ENCODE measurements at regions not wholly inside any gene's neighbourhood (a gene's known extent, or its start where the extent isn't known, plus 50 kb on each side); places are given as distances from the start of the nearest gene placed in this dataset.
"Not testable (repeated sequence)": the region's sequence is repeated elsewhere in the genome, so short reads cannot be mapped to it uniquely, and the experiment has no call there.

DNA sequence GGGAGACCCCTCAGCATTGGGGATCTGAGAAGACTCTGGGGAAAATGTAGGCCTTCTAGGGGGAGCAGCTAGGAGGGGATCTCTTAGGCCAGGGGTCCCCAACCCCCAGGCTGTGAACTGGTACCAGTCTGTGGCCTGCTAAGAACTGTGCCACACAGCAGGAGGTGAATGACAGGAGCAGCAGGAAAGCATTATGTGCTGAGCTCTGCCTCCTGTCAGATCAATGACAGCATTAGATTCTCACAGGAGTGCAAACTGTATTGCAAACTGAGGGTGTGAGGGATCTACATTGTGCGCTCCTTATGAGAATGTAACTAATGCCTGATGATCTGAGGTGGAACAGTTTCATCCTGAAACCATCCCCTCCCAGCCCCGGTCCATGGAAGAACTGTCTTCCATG is 127.3 kb downstream of the SCG2 start:
- no peak for DNase-seq

DNA sequence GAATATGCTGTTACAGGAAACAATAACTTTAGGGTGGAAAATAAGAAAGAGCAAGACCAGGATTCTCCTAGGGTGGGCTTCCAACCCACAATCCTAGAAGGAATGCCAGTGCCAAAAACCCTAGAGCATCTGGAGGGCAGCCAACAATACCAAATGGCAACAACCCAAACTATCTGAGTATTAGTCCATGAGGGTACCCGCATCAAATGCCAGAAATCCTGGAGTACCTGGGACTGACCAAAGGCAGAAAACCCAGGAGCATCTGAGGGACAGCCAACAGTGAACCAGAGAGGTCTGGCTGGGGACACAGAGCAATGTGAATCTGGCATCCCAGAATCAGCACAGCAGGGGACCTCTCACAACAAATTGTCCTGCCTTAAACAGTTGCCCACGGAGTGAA is 126.3 kb downstream of the SCG2 start:
- no peak for DNase-seq

DNA sequence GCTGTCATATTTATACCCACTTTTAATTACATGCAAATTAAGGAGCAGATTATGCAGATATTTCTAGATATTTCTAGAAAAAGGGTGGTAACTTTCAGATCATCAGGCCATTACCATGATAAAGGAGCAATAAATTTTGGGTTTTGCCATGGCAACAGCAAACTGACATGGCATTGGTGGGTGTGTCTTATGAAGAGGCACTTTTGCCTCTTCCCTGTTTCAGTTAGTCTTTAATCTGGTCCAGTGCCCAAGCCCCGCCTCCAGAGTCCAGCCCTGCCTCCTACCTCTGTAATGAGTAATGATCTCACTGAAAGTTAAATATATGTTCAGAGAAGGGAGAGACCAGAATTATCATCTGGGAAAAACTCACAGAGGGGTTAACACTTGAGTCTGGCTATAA is 124.8 kb downstream of the SCG2 start:
- DNase-seq: no peak

DNA sequence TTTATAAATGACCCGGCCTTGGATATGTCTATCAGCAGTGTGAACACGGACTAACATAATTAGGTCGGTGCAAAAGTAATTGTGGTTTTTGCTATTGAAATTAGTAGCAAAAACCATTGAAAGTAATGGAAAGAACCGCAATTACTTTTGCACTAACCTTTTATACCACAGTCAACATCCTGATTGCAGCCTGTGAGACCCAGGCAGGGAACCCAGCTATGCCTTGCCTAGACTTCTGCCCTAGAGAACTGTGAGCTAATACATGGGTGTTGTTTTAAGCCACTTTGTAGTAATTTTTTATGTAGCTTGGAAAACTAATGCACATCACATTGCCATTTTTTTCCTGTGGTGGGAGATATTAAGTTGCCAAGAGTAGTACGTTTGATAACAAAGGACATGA is 120.7 kb downstream of the SCG2 start:
- no peak for DNase-seq

DNA sequence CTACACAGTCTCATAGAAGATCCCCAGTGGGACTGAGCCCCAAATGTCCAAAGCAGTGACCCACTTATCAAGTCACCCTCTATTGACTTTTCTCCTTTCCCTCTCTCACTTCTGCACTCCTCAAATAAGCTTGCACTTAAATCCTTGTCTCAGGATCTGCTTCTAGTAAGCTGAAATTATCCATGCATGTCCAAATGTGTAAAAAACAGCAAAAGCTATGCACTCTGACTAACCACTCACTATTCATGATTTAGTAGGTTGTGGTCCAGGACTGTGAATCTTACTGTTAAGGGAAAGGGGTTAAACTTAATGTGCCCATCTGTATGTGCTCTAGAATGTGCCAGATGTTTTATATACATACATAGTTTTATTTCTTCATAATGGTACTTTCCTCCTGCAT is 115.4 kb downstream of the SCG2 start:
- DNase-seq: no peak

DNA sequence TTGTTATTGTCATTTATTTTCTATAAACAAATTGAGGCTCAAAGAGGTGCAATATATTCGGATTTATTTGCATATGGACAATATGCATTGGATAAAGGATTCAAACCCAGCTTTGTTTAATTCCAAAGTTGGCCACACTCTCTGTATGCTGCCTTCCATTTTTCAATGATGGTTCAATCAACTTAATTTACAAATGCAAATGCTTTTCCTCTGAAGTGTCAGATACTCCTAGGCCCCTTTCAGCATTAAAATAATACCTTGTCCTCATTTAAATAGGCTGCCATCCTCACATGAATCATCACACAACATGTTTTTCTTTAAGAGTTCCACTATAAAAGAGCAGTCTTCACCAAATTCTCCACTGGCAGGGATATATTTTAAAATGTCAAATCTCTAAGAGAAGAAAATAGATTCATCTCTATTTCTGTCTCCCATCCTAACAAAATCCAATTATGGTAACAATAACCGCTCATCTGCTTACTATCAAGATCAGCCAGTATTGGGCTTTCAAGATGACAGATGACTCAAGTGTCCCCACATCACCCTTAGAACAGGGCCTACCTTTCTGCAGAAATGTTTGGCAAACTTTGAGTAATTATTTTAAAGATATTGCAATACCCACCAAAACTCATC is 114.8 kb downstream of the SCG2 start:
- no peak for DNase-seq

DNA sequence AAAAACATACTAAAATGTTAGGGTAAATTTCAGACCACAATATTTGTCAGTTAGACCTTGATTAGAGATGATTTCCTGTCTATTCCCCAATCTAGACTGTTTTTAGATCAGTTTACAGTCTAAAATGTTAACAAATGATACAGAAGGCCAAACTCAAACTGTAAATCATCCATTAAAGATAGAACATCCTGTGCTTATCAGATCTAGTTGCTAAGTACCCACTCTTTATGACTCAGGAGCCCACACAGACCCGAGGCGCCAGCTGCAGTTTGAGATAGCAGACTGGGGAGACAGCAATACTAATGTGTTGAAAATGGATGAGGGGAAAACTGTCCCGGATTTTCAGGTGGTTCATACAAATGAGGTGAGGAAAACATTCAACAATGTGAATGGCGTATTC is 113.3 kb downstream of the SCG2 start:
- no peak for DNase-seq

DNA sequence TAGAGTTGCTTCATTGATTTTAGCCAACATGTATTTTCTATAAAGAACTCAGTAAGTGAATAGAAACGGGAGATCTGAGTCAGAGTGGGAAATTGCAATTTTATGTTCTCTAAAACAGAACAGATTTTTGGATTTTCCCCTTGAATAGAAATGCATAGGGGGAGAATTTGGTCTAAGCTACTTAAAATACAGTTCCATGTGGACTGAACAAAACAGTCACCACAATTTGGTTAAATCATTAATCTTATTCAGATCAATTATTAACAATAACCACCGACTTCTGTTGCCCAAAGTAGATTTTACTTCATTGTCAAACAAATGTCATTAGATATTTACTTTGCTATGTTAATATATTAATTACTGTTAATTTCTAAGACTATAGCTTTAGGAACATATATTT is 107.7 kb downstream of the SCG2 start:
- no peak for DNase-seq

DNA sequence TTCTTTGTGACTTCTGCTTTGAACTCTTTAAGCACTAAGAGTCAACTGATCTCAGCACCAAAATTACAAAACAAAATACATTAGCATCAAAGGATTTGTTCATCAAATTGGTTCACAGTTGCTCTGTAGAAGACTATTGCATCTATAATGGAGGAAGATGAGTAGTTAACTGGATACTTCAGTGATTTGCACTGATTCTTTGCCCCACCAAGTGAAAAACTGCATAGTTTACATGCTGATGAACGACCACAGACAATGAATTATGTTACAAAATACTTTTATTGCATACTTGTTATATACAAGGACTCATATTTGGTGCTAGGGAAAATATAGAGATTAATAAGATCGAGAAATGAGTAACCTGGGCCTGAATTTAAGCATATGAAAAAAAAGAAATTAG is 107.2 kb downstream of the SCG2 start:
- DNase-seq: no peak

DNA sequence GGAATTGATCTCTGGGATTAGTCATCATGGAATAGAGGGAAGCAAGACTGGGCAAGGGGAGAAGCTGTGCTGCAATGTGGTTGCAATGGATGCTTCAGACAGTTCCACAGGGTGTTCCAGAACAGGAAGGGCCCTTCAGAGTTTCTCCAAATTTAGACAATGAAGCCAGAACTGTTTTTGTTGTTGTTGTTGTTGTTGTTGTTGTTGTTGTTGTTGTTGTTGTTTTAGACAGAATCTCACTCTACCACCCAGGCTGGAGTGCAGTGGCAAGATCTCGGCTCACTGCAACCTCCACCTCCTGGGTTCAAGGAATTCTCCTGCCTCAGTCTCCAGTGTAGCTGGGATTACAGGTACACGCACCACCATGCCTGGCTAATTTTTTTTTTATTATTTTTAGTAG is 105.3 kb downstream of the SCG2 start:
- DNase-seq: not testable (repeated sequence)

DNA sequence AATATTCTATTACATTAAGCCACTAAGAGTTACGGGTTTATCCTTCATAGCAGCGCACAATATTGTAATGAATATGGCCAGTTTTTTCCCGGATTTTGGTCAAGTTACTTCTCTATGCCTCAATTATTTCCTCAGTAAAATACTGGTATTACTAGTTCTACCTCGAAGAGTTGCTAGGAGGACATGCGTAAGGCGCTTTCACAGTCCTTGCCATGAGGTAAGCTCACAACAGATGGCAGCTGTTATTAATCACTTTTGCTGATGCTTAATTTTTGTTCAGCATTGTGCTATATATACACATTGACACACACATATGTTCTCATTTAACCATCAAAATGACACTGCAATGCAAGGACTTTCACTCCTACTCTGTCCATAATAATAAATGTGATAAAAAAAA is 101.5 kb downstream of the SCG2 start:
- DNase-seq: no peak

DNA sequence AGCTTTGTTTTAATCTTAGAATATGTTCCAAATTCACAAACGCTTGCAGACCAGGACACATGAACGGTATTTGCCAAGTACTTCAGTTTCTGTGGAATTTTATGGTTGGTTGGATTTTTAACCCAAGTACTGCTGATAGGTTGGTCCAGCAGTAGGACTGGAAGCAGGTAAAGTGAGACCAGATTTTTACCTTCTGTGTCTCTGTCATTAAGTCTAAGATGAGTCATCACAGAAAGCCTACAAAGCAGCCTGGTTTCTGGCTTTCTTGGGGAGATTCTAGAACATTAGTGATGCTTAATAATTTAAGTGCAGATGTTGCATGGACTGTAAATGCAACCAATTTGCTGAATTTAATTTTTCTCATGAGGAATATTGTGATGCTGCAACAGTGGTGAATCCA is 100.5 kb downstream of the SCG2 start:
- no peak for DNase-seq

DNA sequence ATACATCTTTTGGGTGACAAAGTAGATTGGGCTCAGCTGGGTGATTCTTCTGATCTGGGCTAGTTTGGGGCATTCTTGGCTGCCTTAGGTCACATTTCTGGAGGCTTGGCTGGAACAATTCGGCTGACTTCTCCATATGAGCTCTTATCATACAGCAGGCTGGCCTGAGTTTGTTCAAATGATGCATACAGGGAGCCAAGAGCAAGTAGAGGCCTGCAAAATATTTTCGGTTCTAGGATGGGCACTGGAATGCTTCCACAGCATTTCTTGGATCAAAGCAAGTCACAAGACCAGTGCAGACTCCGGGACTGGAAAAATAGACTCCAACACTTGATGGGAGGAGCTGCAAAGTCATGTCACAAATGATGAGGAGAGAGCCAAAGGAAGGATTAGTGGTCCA is 98.4 kb downstream of the SCG2 start:
- DNase-seq: no peak

DNA sequence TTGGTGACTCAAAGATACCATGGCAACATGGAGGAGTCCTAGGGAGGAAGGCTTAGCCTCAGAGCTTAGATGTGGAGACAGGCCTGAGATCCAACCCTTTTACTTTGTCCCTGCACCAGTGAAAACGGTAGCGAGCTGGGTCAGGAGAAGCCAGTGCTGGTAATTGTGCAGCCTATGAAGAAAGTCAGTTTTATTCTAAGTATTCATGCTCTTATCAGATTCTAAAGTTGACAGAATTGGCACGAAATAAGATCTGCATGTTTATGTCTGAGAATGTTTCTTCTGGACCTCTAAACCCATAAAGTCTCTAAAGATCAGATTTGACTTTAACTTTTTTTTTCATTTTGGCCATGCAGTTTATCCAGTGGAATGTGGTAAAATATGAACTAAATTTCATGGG is 93.8 kb downstream of the SCG2 start:
- DNase-seq: no peak

DNA sequence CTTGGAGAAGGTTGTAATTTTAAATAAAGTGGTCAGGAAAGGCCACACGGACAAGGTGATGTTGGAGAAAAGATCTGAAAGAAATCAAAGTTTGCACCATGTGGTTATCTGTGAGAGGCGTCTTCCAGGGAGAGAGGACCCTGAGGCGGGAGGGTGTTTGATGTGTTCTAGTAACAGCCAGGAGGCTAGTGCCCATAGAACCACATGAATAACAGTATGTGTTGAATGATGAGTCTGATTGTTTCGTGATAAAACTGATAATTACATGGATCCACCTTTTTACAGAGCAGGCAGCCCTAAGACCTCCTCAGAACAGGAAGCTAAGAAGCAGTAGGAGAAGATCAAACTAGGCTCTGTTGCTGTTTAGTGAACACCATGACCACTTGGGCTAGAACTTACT is 91.4 kb downstream of the SCG2 start:
- no peak for DNase-seq

DNA sequence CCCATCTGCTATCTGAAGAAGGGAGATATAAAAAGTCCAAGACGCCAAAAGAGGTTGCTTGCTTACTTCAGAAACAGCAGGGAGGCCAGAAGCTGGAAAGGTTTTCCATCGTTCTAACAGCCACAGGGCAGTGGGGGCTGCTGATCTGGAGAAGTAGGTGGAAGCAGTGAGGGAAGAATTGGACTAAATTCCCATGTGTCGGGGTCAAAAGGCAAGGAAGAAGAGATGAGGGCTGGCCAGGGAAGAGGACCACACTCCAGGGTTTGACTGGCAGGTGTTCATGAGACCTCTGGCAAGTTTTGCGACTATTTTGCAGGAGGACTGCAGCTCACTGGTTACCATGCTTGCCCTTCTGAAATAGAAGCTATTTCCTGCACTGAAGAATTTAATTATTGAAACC is 91.0 kb downstream of the SCG2 start:
- no peak for DNase-seq

DNA sequence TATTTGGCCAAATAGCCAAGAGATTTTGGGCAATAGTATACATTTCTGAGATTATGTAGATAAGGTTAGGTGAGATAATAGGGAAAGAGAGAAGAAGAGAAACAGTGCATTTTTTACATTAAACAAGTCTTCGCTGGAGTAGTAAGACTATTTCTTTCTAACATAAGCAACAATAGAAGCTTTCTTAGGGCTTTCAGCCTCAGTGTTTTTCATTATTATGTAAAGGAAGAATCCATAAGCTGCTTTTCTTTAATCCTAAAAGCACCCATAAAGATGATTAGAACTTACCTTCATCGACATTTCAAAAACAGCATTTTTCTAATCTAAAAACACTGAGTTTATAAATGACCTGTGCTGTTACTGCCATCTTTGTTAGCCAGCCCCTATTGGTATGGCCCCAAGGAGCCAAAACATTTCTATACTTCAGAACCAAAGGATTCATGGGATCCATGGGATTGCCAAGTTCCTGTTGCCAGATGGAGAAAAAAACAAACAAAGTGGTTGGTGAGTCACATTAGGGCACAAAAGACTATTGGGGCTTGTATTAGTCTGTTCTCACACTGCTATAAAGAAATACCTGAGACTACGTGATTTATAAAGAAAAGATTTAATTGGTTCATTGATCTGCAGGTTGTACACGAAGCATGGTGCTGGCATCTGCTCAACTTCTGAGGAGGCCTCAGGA is 88.2 kb downstream of the SCG2 start:
- DNase-seq: no peak

DNA sequence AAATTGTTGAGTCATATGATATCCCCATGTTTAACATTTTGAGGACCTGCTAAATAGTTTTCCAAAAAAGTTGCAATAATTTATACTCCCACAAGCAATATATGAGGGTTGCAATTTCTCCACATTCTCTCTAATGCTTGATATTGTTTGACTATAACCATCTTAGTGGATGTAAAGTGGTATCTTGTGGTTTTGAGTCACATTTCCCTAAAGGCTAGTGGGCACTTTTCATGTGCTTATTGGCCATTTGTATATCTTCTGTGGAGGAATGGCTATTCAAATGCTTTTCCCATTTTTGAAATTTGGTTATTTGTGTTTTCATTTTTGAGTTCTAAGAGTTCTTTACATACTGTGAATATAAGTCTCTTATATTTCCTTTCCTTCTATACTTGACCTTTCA is 82.7 kb downstream of the SCG2 start:
- no peak for DNase-seq

DNA sequence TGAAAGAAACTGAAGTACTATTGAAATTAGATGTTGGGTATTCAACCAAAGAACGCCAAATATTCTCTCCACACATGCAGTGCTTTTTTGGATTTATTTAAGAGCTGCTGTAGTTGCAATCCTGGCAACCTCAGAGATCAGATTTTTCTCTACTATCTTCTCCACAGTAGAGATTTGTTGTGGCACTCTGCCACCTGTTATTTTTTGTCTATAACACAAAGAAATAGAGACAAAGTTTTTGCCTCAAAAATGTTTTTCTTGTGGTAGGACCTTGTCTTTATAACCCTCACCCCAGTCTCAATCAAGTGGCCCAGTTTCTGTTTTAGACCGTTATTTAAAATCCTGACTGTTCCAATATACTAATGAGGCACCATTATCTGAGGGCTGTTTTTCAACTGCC is 79.4 kb downstream of the SCG2 start:
- no peak for DNase-seq

DNA sequence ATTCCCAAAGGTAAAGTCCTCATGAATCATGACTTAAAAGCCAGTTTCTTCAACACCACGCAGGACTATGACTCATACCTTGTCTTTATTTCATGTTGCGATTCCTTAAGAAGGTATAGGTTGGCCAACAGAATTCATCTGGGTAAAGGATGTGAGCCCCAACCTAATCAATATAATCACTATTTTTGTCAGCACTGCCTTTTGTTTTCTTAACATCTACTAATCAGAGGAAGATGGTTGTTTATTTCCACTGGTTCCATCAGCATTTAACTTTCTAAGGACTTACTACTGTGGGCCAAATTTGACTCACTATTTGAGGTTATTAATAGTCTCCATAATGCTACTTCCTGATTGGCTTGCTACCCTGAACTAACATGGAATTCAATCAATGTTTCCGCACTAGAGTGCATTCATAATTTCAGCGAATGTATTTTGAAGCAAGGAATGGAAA is 78.6 kb downstream of the SCG2 start:
- DNase-seq: no peak

DNA sequence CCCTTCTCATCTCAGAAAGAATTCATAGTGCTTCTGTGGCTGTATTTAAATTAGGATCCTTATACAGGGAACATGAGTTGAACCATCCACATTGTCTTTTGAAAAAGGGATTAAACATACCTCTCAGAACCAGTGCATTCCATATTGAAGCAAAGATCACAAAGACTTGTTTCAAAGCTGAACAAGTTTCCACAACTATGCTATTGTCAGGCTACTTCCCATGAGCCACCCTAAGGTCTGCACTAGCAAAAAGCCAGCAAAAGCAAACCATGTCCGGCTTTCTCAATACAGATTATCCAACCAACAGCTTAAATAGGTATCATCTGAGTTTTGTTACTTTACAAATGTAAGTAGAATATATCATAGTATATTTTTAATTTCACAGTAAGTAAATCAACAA is 78.1 kb downstream of the SCG2 start:
- DNase-seq: no peak

DNA sequence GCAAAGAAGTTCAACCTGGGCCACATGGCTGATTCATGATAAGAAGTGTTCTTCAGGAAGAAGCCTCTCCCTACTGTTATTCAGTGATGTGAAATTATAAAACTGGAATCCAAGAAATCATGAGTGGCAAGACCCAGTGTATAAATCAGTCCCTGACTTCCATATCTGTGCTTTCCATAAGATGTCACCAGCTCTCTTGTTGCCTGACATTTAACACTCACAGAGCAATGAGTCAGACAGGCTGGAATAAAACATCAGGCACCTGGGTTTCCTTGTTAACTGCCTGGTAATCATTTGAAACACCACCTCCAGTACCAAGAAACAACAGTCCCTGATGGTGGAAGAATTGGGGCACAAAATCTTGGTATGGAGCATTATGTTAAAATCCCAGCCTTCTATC is 76.1 kb downstream of the SCG2 start:
- DNase-seq: no peak

DNA sequence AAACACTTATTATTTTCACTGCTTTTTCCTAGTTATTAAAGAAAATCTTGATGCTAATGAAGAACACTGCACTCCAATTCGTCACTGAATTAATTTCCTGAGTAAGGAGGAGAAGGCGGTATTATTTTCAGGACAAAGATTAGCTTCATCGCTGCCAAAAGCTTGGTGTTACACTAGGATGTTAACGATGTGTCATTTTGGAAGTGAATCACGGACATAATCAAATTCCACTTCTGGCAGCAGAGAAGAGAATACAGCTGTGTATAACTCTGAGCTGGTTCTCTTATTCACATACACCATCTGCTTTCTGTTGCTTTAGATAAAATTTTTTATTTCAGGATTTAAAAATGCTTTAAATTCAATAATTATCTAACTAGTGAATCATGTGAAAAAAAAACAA is 74.1 kb downstream of the SCG2 start:
- DNase-seq: no peak

DNA sequence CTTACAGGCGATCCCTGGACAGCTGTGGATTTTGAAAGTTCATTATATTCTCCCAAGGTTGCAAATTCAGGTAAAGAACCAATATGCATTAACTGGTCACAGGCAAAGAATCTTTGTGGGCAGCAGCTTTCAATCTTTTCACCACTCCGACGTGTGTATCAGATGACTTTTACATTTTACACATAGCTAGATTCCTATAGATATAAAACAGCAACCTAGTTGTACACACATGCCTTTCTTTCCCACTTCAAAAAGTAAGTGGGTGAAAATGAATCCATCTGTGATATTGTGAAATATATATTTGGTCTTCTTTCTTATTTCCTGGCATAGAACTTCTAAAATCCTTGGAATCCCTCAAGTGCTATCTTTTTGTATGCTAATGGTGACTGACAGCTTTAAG is 72.5 kb downstream of the SCG2 start:
- DNase-seq: no peak

DNA sequence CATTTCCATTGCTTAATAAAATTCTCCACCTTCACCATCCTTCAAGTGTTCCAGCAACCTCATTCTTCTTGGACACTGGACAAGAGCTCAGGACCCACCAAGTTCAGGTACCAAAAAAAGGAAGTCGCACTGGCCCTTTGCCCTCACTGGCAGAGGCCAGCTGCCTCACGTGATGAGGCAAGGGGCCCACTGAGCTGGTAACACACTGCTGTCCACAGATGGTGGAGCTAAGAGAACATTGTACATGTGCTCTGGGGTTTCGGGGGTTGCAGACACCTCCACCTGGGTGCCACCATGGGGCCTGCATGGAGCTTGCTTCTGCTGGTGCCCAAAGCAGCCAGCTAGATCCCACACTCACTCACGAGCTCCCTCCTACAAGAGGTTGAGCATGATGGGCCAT is 71.3 kb downstream of the SCG2 start:
- DNase-seq: no peak
